NCI-H345 (cell line): ENCODE measurements at regions not wholly inside any gene's neighbourhood (a gene's known extent, or its start where the extent isn't known, plus 50 kb on each side); places are given as distances from the start of the nearest gene placed in this dataset.

Experiments used
- DNase-seq: peaks from one replicate; lab custom pipeline; 2025; lab: John Stamatoyannopoulos, UW

- no peak for DNase-seq
Measured at GRCh38 chr15:29873947-29874411, 51.7 kb upstream of the TJP1 start.

GRCh38 chr15:29873264-29873663 lies 51.0 kb upstream of the TJP1 start:
- no peak for DNase-seq

GRCh38 chr15:29872716-29873115 lies 50.4 kb upstream of the TJP1 start:
- DNase-seq, result no peak
